Ishikawa (cell line): ENCODE measurements at regions not wholly inside any gene's neighbourhood (a gene's known extent, or its start where the extent isn't known, plus 50 kb on each side); places are given as distances from the start of the nearest gene placed in this dataset.

Experiments
- CEBPB ChIP-seq: IDR thresholded peaks from 2 replicates; pipeline ENCODE4 v1.6.1; 2012
- CREB1 ChIP-seq: IDR thresholded peaks from 2 replicates; pipeline ENCODE4 v1.6.1; 2012; ENCODE audit warnings: low read depth
- EGR1 ChIP-seq: IDR thresholded peaks from 2 replicates; pipeline ENCODE4 v1.6.1; 2012
- EP300 ChIP-seq: IDR thresholded peaks from 2 replicates; pipeline ENCODE4 v1.6.1; 2012; ENCODE audit warnings: borderline replicate concordance
- FOXM1 ChIP-seq: IDR thresholded peaks from 2 replicates; pipeline ENCODE4 v1.6.1; 2012; ENCODE audit warnings: low read depth, borderline replicate concordance
- NFIC ChIP-seq: IDR thresholded peaks from 2 replicates; pipeline ENCODE4 v1.6.1; 2012
- RAD21 ChIP-seq: IDR thresholded peaks from 2 replicates; pipeline ENCODE4 v1.6.1; 2012; ENCODE audit warnings: low read depth
- TAF1 ChIP-seq: IDR thresholded peaks from 2 replicates; pipeline ENCODE4 v1.6.1; 2012; ENCODE audit warnings: low read depth, mild to moderate bottlenecking
- TCF12 ChIP-seq: IDR thresholded peaks from 2 replicates; pipeline ENCODE4 v1.6.1; 2012; ENCODE audit warnings: low read depth
- TEAD4 ChIP-seq: IDR thresholded peaks from 2 replicates; pipeline ENCODE4 v1.6.1; 2012
- YY1 ChIP-seq: IDR thresholded peaks from 2 replicates; pipeline ENCODE4 v1.6.1; 2012; ENCODE audit warnings: low read depth
- ZBTB7A ChIP-seq: IDR thresholded peaks from 2 replicates; pipeline ENCODE4 v1.6.1; 2012; ENCODE audit warnings: low read depth
- TF ChIP-seq, protein P1 (sequence below): IDR thresholded peaks from 2 replicates; pipeline ENCODE4 v1.6.1; 2012
- TF ChIP-seq, protein P2 (sequence below): IDR thresholded peaks from 2 replicates; pipeline ENCODE4 v1.6.1; 2012; ENCODE audit warnings: low read depth, mild to moderate bottlenecking
- TF ChIP-seq, protein P3 (sequence below): IDR thresholded peaks from 2 replicates; pipeline ENCODE4 v1.6.1; 2012

GRCh38 chr13:108486096-108486495 lies 143.3 kb upstream of the MYO16 start:
- no peak for TF ChIP-seq EP300
- no peak for TF ChIP-seq CREB1
- TF ChIP-seq, protein P1, sequence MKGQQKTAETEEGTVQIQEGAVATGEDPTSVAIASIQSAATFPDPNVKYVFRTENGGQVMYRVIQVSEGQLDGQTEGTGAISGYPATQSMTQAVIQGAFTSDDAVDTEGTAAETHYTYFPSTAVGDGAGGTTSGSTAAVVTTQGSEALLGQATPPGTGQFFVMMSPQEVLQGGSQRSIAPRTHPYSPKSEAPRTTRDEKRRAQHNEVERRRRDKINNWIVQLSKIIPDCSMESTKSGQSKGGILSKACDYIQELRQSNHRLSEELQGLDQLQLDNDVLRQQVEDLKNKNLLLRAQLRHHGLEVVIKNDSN: no peak
- TF ChIP-seq, protein P2, sequence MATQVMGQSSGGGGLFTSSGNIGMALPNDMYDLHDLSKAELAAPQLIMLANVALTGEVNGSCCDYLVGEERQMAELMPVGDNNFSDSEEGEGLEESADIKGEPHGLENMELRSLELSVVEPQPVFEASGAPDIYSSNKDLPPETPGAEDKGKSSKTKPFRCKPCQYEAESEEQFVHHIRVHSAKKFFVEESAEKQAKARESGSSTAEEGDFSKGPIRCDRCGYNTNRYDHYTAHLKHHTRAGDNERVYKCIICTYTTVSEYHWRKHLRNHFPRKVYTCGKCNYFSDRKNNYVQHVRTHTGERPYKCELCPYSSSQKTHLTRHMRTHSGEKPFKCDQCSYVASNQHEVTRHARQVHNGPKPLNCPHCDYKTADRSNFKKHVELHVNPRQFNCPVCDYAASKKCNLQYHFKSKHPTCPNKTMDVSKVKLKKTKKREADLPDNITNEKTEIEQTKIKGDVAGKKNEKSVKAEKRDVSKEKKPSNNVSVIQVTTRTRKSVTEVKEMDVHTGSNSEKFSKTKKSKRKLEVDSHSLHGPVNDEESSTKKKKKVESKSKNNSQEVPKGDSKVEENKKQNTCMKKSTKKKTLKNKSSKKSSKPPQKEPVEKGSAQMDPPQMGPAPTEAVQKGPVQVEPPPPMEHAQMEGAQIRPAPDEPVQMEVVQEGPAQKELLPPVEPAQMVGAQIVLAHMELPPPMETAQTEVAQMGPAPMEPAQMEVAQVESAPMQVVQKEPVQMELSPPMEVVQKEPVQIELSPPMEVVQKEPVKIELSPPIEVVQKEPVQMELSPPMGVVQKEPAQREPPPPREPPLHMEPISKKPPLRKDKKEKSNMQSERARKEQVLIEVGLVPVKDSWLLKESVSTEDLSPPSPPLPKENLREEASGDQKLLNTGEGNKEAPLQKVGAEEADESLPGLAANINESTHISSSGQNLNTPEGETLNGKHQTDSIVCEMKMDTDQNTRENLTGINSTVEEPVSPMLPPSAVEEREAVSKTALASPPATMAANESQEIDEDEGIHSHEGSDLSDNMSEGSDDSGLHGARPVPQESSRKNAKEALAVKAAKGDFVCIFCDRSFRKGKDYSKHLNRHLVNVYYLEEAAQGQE: no peak
- TF ChIP-seq YY1: no peak
- no peak for TF ChIP-seq TEAD4
- TF ChIP-seq RAD21: no peak

GRCh38 chr13:108494991-108495645 lies 134.3 kb upstream of the MYO16 start:
- TF ChIP-seq TAF1: no peak
- no peak for TF ChIP-seq TCF12
- TF ChIP-seq TEAD4: no peak
- TF ChIP-seq EGR1: no peak
- no peak for TF ChIP-seq EP300
- TF ChIP-seq NFIC: no peak
- TF ChIP-seq, protein P3, sequence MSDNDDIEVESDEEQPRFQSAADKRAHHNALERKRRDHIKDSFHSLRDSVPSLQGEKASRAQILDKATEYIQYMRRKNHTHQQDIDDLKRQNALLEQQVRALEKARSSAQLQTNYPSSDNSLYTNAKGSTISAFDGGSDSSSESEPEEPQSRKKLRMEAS: no peak
- TF ChIP-seq ZBTB7A: no peak
- no peak for TF ChIP-seq RAD21
- TF ChIP-seq CEBPB: no peak
- TF ChIP-seq CREB1: no peak
- TF ChIP-seq YY1: no peak
- TF ChIP-seq, protein P1: no peak
- TF ChIP-seq, protein P2: no peak
- no peak for TF ChIP-seq FOXM1

DNA sequence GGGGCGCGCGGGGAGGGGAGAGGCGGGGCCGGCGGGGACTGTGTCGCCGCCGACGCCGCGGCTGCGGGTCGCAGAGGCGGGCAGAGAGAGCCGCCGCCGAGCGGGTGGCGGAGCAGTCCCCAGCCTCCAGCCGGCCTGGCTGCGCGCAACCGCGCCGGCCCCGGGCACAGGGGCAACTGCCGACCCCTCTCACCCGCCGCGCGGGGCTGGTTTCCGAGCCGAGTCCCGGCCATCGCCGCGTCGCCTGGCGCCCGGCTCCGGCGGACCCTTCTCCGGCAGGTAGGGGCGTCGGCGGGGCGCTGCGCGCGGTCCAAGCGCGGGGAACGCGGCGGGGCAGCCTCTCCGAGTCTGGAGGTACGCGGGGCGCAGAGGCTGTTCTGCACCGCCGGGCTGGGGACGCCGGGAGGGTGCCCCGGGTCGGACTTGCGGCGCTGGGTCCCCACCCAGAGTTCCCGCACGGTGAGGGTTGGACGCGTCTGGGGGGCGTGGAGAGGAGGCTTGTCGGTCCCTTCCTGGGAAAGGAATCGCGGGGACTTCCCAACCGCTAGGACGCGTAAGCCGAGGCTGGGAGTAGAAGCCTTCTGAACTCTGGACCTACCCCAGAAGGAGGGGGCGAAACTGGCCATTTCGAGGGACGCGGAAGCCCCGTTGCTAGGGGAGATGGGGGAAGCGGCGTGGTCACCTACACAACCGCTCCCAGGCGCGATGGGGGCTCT lies 133.6 kb upstream of the MYO16 start:
- TF ChIP-seq CREB1: no peak
- no peak for TF ChIP-seq TAF1

DNA sequence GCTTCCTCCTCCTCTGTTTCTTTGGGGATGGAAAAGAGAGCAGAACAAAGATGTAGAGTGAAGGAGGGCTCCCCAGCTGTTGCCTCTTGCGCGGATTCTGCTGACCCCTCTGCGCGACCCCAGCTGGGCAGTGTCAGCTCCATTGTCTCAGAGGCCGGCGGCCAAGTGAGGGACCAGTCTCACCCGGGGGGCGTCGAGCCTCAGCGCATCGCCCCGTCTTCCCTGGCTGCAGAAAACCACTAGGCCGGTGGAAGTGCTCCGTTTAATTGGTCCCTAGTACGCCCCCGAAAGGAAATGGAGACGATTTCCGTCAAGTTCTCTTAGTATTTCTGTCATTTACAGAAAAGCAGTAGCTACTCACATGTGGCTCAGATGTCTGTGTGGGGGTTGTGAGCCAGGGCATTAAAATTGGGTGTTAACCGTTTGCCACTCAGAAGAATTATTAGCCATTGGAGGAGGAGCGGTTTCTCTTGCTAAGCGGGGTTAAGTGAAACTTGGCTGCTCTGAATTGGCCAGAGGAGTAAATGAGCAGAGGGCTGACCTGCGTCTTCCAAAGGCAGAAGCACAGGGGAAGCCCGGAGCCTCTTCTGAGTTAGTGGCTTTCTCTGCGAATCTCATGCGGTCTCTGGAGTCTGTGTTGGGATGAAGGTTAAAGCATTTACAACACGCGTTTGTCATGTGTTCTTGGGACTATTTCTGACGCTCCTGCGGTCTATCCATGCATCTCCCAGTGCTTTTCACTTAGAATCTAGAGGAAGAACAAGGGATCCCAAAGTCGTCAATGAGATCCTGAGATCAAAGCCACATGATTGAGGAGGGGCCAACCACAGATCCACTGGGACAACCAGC lies 132.8 kb upstream of the MYO16 start:
- no peak for TF ChIP-seq TCF12

DNA sequence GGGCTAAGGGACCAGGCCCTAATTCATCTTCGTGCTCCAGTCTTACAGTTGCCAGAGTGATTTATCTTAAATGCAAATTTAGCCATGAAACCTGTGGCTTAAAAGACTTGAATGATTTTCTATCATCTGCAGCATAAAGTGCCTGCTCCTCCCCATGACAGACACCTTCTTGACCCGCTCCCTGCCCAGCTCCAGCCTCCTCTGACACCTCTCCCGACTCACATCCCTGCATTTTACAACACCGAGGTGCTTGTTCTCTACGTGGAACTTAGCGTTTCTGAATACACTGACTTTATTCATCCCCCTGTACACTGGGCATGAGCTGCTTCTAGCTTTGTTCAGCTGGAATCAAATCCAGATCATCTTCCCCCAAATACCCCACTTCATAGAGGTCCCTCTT lies 128.7 kb upstream of the MYO16 start:
- TF ChIP-seq EGR1: no peak
- no peak for TF ChIP-seq TAF1
- TF ChIP-seq, protein P3: no peak
- TF ChIP-seq CEBPB: no peak
- TF ChIP-seq YY1: no peak
- TF ChIP-seq, protein P1: no peak
- TF ChIP-seq ZBTB7A: no peak
- no peak for TF ChIP-seq RAD21
- TF ChIP-seq NFIC: no peak
- TF ChIP-seq FOXM1: no peak
- no peak for TF ChIP-seq CREB1
- TF ChIP-seq, protein P2: no peak
- no peak for TF ChIP-seq TCF12
- no peak for TF ChIP-seq TEAD4
- TF ChIP-seq EP300: no peak
